HuH-7 (cell line): ENCODE measurements at regions not wholly inside any gene's neighbourhood (a gene's known extent, or its start where the extent isn't known, plus 50 kb on each side); places are given as distances from the start of the nearest gene placed in this dataset.
"Not testable (repeated sequence)": the region's sequence is repeated elsewhere in the genome, so short reads cannot be mapped to it uniquely, and the experiment has no call there.

Experiments used
- DNase-seq: peaks from one replicate; pipeline ENCODE4 v3.0.0; 2011; ENCODE audit warnings: low spot score

GRCh38 chr9:104980039-104980654 lies 52.2 kb upstream of the ABCA1 start:
- DNase-seq: no peak

- no peak for DNase-seq
Observed at GRCh38 chr9:104981543-104982129, 53.7 kb upstream of the ABCA1 start.

- DNase-seq: no peak
Observed at GRCh38 chr9:104982543-104982942, 54.6 kb upstream of the ABCA1 start.

- no peak for DNase-seq
Observed at GRCh38 chr9:104983491-104983890, 55.5 kb upstream of the ABCA1 start.

- DNase-seq: no peak
Observed at GRCh38 chr9:104984121-104984520, 56.2 kb upstream of the ABCA1 start.

- no peak for DNase-seq
Observed at GRCh38 chr9:104984542-104984941, 56.6 kb upstream of the ABCA1 start.

GRCh38 chr9:104984948-104985347 lies 57.0 kb upstream of the ABCA1 start:
- no peak for DNase-seq

GRCh38 chr9:104986096-104986495 lies 58.1 kb upstream of the ABCA1 start:
- DNase-seq: no peak

GRCh38 chr9:104987743-104988142 lies 59.8 kb upstream of the ABCA1 start:
- no peak for DNase-seq

- DNase-seq: no peak
Observed at GRCh38 chr9:104988539-104988938, 60.6 kb upstream of the ABCA1 start.

- DNase-seq: peak; percentile 82
Observed at GRCh38 chr9:104991144-104991953, 63.4 kb upstream of the ABCA1 start.

- DNase-seq: no peak
Observed at GRCh38 chr9:104992659-104993058, 64.7 kb upstream of the ABCA1 start.

GRCh38 chr9:104993291-104993963 lies 65.5 kb upstream of the ABCA1 start:
- DNase-seq: no peak

- no peak for DNase-seq
Observed at GRCh38 chr9:104997536-104997935, 69.6 kb upstream of the ABCA1 start.

- no peak for DNase-seq
Observed at GRCh38 chr9:104999136-104999535, 71.2 kb upstream of the ABCA1 start.

GRCh38 chr9:105000529-105000928 lies 72.6 kb upstream of the ABCA1 start:
- DNase-seq: not testable (repeated sequence)

GRCh38 chr9:105004466-105005090 lies 76.6 kb upstream of the ABCA1 start:
- DNase-seq: no peak

GRCh38 chr9:105005186-105005585 lies 77.2 kb upstream of the ABCA1 start:
- DNase-seq: no peak

GRCh38 chr9:105006514-105006913 lies 78.6 kb upstream of the ABCA1 start:
- DNase-seq: no peak

- no peak for DNase-seq
Observed at GRCh38 chr9:105007143-105007542, 79.2 kb upstream of the ABCA1 start.

- DNase-seq: not testable (repeated sequence)
Observed at GRCh38 chr9:105010089-105010488, 82.1 kb upstream of the ABCA1 start.

- no peak for DNase-seq
Observed at GRCh38 chr9:105021917-105022316, 94.0 kb upstream of the ABCA1 start.
